VCaP (cell line): ENCODE measurements at regions not wholly inside any gene's neighbourhood (a gene's known extent, or its start where the extent isn't known, plus 50 kb on each side); places are given as distances from the start of the nearest gene placed in this dataset.

Source experiments
- H3K27ac ChIP-seq: fragments of 450-650 bp; 2 replicates; pipeline ENCODE4 v1.5.1; 2017
- TF ChIP-seq, protein P1 (sequence below): fragments of 450-650 bp; conservative IDR thresholded peaks from 2 replicates; pipeline ENCODE4 v1.5.1; 2017; ENCODE audit warnings: mild to moderate bottlenecking, moderate library complexity

DNA sequence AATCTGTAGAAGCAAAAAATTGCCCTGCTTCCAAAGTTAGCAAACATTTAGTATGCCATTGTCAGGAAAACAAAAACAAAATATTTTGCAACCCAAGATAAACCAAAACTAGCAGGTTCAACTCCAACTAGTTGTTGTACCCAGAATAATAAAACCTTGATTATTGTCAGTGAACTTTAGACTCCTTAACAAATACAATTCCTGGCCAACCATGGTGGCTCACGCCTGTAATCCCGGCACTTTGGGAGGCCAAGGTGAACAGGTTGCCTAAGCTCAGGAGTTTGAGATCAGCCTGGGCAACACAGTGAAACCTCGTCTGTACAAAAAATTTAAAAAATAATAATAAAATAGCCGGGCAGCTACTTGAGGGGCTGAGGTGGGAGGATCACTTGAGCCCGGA, 53.6 kb upstream of the EPCAM start:
- no peak overlapping the region for H3K27ac ChIP-seq
- TF ChIP-seq, protein P1, sequence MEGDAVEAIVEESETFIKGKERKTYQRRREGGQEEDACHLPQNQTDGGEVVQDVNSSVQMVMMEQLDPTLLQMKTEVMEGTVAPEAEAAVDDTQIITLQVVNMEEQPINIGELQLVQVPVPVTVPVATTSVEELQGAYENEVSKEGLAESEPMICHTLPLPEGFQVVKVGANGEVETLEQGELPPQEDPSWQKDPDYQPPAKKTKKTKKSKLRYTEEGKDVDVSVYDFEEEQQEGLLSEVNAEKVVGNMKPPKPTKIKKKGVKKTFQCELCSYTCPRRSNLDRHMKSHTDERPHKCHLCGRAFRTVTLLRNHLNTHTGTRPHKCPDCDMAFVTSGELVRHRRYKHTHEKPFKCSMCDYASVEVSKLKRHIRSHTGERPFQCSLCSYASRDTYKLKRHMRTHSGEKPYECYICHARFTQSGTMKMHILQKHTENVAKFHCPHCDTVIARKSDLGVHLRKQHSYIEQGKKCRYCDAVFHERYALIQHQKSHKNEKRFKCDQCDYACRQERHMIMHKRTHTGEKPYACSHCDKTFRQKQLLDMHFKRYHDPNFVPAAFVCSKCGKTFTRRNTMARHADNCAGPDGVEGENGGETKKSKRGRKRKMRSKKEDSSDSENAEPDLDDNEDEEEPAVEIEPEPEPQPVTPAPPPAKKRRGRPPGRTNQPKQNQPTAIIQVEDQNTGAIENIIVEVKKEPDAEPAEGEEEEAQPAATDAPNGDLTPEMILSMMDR: no peak

DNA sequence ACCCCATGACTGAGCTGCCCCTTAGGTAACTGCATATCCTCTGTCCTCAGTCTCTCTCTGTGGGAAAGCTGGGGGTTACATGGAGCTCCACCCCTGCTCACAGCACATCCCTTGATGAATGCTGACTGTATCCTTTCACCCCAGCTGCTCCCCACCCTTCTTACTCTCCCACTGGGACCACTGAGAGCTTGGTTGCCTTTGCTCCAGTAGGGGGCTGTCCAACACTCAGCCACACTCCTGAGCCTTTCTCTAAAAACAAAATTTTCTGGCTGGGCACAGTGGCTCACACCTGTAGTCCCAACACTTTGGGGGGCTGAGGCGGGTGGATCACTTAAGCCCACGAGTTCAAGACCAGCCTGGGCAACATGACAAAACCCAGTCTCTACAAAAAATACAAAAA, 55.4 kb upstream of the EPCAM start:
- H3K27ac ChIP-seq: no peak overlapping the region
- TF ChIP-seq, protein P1: no peak

DNA sequence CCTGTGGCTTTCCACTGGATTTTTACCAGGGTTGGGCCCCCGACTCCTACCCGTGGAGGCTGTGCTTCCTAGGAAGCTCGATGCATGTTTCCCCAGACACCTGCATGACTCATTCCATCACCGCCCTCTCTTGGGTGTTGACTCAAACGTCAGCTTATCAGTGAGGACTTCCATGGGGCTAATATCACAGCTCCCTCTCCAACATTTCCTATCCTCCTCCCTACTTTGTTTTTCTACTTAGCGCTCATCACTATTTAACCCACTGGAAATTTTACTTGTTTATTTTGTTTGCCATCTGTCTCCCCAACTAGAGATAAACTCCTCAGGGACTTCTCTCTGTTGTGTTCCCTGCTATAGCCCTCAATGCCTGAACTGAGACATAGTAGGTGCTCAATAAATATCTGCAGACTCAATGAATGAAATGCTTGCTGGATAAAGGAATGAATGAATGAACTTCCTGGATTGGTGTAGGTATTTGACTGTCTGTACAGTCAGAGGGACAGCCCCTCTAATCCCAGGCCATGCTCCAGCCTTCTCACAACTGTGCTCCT, 55.9 kb upstream of the EPCAM start:
- TF ChIP-seq, protein P1: no peak
- H3K27ac ChIP-seq: no peak overlapping the region

DNA sequence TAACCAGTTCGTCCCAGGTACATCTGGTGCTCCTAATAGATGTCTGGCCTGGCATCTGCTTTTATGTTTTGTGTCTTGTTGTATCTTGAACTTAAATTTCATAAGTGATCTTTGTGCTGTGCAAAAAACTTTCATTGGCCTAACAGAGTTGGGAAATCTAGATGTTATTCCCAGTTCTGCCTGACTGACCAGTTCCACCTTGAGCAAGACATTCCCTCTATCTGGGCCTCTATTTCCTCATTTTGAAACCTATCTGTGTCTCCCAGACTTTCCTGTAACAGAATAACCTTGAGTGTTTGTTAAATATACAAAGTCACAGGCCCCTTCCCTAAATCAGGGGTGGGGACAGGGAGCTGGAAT, 56.6 kb upstream of the EPCAM start:
- TF ChIP-seq, protein P1: no peak
- no peak overlapping the region for H3K27ac ChIP-seq

DNA sequence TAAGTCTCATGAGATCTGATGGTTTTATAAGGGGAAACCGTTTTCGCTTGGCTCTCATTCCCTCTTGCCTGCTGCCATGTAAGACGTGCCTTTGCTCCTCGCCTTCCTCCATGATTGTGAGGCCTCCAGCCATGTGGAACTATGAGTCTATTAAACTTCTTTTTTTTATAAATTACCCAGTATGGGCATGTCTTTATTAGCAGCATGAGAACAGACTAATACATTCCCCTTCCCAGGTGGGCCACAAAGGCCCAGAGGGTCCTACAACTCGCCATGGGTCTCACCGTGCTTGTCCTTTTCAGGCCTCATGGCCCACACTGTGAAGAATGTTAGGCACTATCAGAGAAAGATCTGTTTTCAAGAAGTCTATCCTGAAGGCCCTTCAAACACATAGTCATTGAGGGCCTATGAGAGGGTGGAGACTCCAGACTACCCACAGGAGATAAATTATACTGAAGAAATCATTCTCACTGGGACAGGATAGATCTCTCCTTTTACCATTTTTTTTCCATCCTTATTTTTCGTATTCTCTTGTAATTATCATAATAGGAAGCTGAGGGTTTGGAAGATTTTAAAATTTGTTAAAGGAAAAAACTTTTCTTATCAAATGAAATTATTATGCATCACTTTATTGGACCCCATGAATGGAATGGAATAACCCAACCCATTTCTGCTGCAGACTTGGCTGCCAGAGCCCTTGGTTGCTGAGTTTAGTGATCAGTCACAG, 57.2 kb upstream of the EPCAM start:
- no peak overlapping the region for H3K27ac ChIP-seq
- TF ChIP-seq, protein P1: no peak

DNA sequence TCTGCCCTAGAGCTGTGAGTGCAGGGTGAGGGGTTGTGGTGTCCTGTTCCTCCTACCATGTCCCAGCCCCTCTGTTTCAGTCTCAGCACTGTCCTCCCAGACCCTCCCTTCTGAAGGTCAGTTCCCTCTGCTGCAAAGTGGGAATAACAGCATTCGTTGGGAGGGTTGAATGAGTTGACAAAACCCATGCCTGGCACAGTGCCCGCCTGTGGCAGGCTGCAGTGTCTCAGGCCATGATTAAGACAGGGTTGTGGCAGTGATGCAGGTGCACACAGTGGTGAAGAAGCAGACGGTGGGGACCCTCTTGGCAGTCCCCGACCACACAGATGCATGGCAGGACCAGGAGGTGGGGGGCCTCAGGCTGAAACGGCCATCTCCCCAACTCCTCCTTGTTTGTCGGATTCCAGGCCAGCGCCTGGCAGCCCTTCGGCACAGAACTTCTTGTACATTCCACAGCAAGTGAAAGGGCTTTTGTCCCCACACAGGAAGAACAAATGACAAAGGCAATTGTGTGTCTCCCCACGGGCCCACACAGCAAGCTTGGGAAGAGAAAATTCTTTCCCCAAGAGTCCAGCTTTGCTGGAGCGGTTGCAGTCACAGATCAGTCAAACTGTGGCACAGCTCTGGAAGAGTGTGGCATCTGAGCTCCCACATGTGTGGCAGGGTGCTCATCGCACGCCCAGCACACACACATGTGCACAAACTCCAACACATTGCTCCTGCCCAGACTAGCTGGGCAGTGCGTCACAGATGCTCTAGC, 58.1 kb upstream of the EPCAM start:
- TF ChIP-seq, protein P1: no peak

DNA sequence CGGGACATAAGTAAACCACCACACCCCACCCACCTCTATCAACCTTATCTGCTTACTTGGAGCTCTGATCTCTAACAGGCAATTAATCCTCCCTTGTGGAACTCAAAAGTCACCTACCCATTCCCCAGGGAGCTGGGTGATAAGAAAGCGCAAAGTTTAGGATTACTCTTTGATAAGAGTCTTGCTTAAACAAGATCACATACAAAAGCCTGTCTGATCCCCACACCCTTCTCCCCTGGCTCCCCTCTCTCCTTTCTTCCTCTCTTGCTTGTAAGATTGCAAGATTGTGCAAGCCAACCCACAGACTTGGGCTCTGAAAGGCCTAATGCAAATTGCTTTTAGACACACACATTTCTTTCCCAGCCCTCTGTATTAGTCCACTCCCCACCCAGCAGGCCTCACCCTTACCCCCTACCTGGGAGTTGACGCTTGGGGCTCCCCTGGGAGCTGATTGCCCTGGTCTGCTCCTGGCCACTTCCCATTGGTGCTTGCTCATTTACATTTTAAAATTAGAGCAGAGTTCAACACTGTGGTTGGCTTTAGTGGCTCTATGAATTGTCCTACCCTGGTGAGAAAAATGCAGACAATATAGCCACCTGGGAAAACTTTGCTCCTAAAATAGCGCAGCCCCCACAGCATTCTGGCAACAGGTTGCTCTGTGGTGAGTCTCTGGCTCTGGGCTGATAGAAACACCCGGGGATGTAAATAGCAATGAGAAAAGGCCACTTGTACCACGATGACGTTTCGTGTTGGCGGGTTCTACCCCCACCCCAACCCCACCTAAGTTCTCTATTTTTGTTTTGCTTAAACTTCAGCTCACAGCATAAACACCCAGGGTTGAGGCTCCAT, 58.9 kb upstream of the EPCAM start:
- TF ChIP-seq, protein P1: no peak
- no peak overlapping the region for H3K27ac ChIP-seq

More for the DNA sequence above, 58.1 kb upstream of the EPCAM start:
- H3K27ac ChIP-seq: no peak overlapping the region
